Transverse colon (tissue), 4 donors: ENCODE measurements at regions not wholly inside any gene's neighbourhood (a gene's known extent, or its start where the extent isn't known, plus 50 kb on each side); places are given as distances from the start of the nearest gene placed in this dataset.
A peak's percentile ranks its signal among the peaks of the same experiment; 100 is the strongest.

ENCODE experiments used
- DNase-seq: peaks from one replicate; pipeline ENCODE4 v3.0.0-alpha.2; 2019
- H3K27ac ChIP-seq, 4 donors: fragments of 200-600 bp; sonication (generic); 2 replicates each; pipeline ENCODE4 v1.5.1; 2016 to 2018; ENCODE audit warnings: inconsistent platforms in 4 of 4
- H3K27me3 ChIP-seq: fragments of 200-600 bp; sonication (generic); 2 replicates; pipeline ENCODE4 v1.5.1; 2017; ENCODE audit warnings: inconsistent platforms
- H3K36me3 ChIP-seq, 4 donors: fragments of 200-600 bp; sonication (generic); 2 replicates each; pipeline ENCODE4 v1.5.1; 2017 to 2019; ENCODE audit warnings: inconsistent platforms in 4 of 4
- H3K4me1 ChIP-seq, 4 donors: fragments of 200-600 bp; sonication (generic); 2 replicates each; pipeline ENCODE4 v1.5.1; 2017 to 2020; ENCODE audit warnings: inconsistent platforms in 4 of 4
- H3K4me3 ChIP-seq, 4 donors: fragments of 200-600 bp; sonication (generic); 1 replicate in 1 of 4; 2 replicates in 3 of 4; pipeline versions ENCODE4 v1.5.1 to v1.6.1; 2017 to 2019; ENCODE audit warnings: inconsistent platforms in 4 of 4
- H3K9me3 ChIP-seq, 2 donors: fragments of 200-600 bp; sonication (generic); 2 replicates each; pipeline ENCODE4 v1.5.1; 2017 to 2019; ENCODE audit warnings: inconsistent platforms in 2 of 2
- EP300 ChIP-seq: sonication (generic); formaldehyde crosslinking; IDR thresholded peaks from one replicate; pipeline ENCODE4 v1.6.1; 2017; ENCODE audit warnings: antibody characterized with exemption, low read depth
- POLR2A ChIP-seq: fragments of 450-650 bp; IDR thresholded peaks from one replicate; pipeline ENCODE4 v1.6.1; 2016; ENCODE audit warnings: antibody characterized with exemption, mild to moderate bottlenecking, moderate library complexity
- POLR2AphosphoS5 ChIP-seq, 3 donors: sonication (generic); formaldehyde crosslinking; IDR thresholded peaks; one replicate each; pipeline ENCODE4 v1.6.1; 2016; ENCODE audit warnings: antibody characterized with exemption in 3 of 3
- WGBS, 2 donors: methylation state at CpG; one replicate each; pipeline ENCODE4 v1.1.5; 2018; ENCODE audit warnings: low coverage in 1 of 2; 5-methylcytosine and 5-hydroxymethylcytosine counted together
- in situ Hi-C, 4 donors: fragments of 200-750 bp; cut with MboI; loops; one replicate each; pipeline versions ENCODE4 v1.15.0 to v1.15.1; 2017; ENCODE audit warnings: low sequenced_read_pairs in 3 of 4, low pct_ligation_motif_present in 1 of 4, low pct_unique_long_range_greater_than_20kb in 1 of 4
- intact Hi-C: fragments of 100-400 bp; cut with DNase I; formaldehyde crosslinking; loops from one replicate; pipeline ENCODE4 v1.15.1; 2023; ENCODE audit warnings: low total_unique reads
- TF ChIP-seq, protein P1 (sequence below), 5 experiments: fragments of 200-600 bp in 3 of 5; fragments of 450-650 bp in 2 of 5; sonication (generic) in 3 of 5; IDR thresholded peaks; 1 replicate in 2 of 5; 2 replicates in 3 of 5; pipeline ENCODE4 v1.5.1; 2016 to 2017; ENCODE audit warnings: antibody characterized with exemption in 5 of 5, inconsistent platforms in 3 of 5, mild to moderate bottlenecking in 2 of 5, moderate library complexity in 1 of 5

DNA sequence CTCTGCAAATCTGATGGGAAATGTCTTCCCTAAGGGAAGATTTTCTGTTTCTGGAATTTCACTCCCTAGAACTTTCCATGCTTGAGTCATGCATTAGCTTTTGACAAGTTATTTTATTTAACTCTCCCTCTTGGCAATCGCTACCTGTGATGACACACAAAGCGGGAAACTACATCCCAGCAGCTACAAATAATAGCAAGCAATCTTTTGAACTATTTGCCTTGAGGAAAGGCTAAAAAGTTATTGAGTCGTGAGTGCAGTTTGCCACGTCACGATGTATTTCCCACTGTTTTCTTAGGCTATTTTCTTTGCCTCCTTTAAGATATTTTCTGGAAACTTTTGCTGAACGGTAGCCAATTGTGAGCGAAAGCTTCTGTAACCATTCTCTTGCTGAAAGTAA lies 353.3 kb upstream of the HTR2A start:
- TF ChIP-seq EP300 (no peak), POLR2A (no peak), POLR2AphosphoS5 (IDR thresholded peaks at IDR 0.05) (peak in 1 of 3 donors; percentile 39)
- TF ChIP-seq, protein P1, sequence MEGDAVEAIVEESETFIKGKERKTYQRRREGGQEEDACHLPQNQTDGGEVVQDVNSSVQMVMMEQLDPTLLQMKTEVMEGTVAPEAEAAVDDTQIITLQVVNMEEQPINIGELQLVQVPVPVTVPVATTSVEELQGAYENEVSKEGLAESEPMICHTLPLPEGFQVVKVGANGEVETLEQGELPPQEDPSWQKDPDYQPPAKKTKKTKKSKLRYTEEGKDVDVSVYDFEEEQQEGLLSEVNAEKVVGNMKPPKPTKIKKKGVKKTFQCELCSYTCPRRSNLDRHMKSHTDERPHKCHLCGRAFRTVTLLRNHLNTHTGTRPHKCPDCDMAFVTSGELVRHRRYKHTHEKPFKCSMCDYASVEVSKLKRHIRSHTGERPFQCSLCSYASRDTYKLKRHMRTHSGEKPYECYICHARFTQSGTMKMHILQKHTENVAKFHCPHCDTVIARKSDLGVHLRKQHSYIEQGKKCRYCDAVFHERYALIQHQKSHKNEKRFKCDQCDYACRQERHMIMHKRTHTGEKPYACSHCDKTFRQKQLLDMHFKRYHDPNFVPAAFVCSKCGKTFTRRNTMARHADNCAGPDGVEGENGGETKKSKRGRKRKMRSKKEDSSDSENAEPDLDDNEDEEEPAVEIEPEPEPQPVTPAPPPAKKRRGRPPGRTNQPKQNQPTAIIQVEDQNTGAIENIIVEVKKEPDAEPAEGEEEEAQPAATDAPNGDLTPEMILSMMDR (IDR thresholded peaks at IDR 0.05) = no peak
- Histone ChIP-seq H3K27me3 (no peaks in the 10 kb centered on the region), H3K4me3 (no peak overlapping the region), H3K4me1 (peaks cover 0 to 3% (median 0%) of the 10 kb centered on the region in 4 donors), H3K9me3 (no peaks in the 10 kb centered on the region), H3K27ac (peak overlapping the region in 1 of 4 donors; percentile 16), H3K36me3 (no peaks in the 10 kb centered on the region)
- no peak for DNase-seq
- intact Hi-C loops (no loop called here), in situ Hi-C loops (no loop called here)
- WGBS, 2 donors = 72 to 75% methylated on average over 7 of the region's 7 CpGs

DNA sequence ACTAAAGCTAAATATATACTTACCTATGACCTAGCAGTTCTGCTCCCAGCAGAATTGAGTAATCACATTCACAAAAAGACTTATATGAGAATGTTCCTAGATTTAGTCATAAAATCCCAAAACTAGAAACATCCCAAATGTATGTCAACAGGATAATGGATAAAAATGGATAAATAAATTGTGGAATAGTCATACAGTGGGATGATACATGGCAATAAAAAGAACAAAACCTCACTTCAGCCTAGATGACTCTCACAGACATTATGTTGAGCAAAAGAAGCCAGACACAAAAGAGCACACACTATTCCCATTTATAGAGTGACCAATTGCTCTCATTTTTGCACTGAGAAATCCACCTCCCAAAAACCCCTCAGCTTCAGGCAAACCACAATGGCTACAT lies 352.4 kb upstream of the HTR2A start:
- in situ Hi-C loops = no loop called here

DNA sequence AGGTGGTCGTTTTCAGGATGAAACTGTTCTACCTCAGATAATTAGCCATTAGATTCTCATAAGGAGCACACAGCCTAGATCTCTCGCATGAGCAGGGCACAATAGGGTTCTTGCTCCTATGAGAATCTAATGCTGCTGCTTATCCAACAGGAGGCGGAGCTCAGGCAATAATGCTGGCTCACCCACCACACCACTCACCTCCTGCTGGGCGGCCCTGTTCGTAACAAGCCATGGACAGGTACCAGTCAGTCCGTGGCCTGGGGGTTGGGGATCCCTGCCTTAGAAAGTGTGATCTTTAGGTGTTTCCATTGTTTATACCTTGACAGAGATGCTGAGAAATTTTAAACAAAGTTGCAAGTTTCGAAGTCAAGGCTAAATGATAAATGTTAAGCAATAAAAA lies 344.6 kb upstream of the HTR2A start:
- no peak overlapping the region for H3K4me3 ChIP-seq
- intact Hi-C loops = no loop called here
- 71 to 73% methylated on average over 3 to 7 of the region's 7 CpGs for WGBS, 2 donors
- TF ChIP-seq POLR2A = no peak
- no peak for TF ChIP-seq EP300
- TF ChIP-seq POLR2AphosphoS5 (IDR thresholded peaks at IDR 0.05) = no peak
- TF ChIP-seq, protein P1 (IDR thresholded peaks at IDR 0.05) = no peak
- in situ Hi-C loops = no loop called here
- H3K36me3 ChIP-seq = no peaks in the 10 kb centered on the region
- no peaks in the 10 kb centered on the region for H3K4me1 ChIP-seq
- H3K27ac ChIP-seq = no peak overlapping the region
- no peaks in the 10 kb centered on the region for H3K27me3 ChIP-seq
- H3K9me3 ChIP-seq = no peaks in the 10 kb centered on the region
- DNase-seq = no peak

More for the DNA sequence above, 352.4 kb upstream of the HTR2A start:
- peaks cover 0 to 3% (median 0%) of the 10 kb centered on the region in 4 donors for H3K4me1 ChIP-seq
- TF ChIP-seq POLR2A (no peak), EP300 (no peak), POLR2AphosphoS5 (IDR thresholded peaks at IDR 0.05) (no peak)
- TF ChIP-seq, protein P1 (IDR thresholded peaks at IDR 0.05) = no peak
- H3K36me3 ChIP-seq = no peaks in the 10 kb centered on the region
- no peak overlapping the region for H3K27ac ChIP-seq
- H3K27me3 ChIP-seq = no peaks in the 10 kb centered on the region
- no peak overlapping the region for H3K4me3 ChIP-seq
- no peak for DNase-seq
- no peaks in the 10 kb centered on the region for H3K9me3 ChIP-seq
- intact Hi-C loops = no loop called here

DNA sequence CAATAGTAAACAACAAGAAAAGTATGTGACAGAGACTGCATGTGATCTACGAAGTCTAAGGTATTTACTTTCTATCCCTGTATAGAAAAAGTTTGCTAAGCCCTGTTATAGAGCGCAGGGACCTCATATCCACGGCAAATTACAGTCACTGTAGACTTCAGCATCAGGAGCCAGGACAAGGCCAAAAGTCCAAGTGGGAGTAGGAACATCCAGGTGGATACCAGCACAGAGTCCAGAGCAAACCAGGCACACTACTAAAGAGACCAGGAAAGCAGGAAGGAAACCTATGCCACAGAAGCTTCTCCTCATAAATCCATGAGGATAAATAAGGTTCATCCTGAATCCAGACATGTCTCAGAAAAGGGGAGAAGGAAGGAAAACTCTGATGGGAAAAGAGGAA lies 342.2 kb upstream of the HTR2A start:
- intact Hi-C loops (no loop called here), in situ Hi-C loops (no loop called here)
- Histone ChIP-seq H3K4me3 (no peak overlapping the region), H3K27me3 (no peaks in the 10 kb centered on the region), H3K27ac (no peak overlapping the region), H3K36me3 (no peaks in the 10 kb centered on the region), H3K4me1 (no peaks in the 10 kb centered on the region), H3K9me3 (no peaks in the 10 kb centered on the region)
- 84% methylated on average over 3 of the region's 3 CpGs; no CpG with 5 or more reads in 1 of the 2 donors for WGBS, 2 donors
- no peak for TF ChIP-seq POLR2AphosphoS5 (IDR thresholded peaks at IDR 0.05)
- TF ChIP-seq POLR2A = no peak
- TF ChIP-seq, protein P1 (IDR thresholded peaks at IDR 0.05) = no peak
- no peak for TF ChIP-seq EP300
- no peak for DNase-seq
